ENCODE measurements at regions not wholly inside any gene's neighbourhood (a gene's known extent, or its start where the extent isn't known, plus 50 kb on each side); places are given as distances from the start of the nearest gene placed in this dataset.

DNA sequence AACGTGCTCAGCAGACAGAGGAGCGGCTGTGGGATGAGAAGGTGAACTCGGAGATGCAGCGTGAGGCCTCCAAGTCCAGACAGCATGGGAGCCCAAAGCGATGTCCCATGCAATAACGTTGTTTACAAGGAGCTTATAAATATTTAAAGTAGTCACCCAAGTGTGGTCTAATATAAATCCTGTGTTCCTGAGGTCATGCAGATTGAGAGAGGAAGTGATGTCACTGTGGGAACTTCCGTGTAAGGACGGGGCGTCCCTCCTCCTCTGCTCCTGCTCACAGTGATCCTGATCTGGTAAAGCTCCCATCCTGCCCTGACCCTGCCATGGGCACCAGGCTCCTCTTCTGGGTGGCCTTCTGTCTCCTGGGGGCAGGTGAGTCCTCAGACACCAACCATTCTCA lies 94.7 kb upstream of the PRSS58 start:
- no peak for DNase-seq

DNA sequence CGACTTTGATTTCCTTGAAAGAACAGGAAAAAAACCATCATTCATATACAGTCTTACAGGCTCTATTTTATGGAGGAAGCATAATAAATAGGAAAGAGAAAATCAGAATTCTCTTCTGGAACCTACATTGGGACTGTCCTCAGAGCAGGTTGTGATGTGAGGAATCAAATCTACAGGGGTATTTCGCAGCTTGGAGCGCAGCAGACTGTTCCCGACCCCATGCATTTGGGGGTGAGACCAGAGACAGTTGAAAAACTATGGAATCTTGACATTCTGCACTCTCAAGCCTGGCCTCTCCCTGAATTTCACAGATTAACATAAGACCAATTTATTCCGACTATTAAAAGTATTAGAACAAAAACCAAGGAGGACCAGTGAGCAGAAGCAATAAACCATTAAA lies 93.3 kb upstream of the PRSS58 start:
- DNase-seq = no peak

DNA sequence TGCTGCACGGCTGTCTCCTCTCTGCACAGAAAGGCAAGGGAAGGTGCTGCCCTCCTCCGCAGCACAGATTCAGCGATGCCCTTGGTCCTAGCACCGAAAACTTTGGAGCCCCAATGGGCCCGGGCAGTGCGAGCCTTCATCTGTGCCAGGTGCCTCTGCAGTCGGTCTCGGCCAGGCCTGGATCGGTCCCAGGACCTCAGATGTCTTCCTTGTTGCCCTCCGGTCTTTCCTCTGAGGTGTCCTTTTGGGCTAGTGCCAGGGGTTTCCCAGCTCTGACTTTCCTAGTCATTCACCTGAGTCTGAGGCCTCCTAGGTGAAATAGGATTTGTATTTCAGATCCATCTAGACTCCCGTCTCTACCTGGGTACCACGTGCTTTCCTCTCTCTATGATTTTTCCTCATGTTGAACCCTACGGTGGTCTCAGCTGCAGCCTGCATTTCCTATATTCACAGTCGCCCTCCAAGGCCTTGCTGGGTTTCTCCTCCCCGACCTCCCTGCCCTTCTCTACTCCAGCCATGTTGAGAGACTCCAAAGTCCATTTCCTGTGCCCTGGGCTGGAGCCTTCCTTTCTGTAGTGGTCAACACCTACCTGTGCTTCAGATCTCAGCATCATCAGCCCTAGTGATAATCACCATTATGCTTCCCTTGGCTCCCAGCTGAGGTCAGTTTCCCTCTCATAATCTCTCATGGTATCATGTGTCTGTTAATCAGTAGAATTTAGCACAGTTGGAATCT lies 92.0 kb upstream of the PRSS58 start:
- no peak for DNase-seq

DNA sequence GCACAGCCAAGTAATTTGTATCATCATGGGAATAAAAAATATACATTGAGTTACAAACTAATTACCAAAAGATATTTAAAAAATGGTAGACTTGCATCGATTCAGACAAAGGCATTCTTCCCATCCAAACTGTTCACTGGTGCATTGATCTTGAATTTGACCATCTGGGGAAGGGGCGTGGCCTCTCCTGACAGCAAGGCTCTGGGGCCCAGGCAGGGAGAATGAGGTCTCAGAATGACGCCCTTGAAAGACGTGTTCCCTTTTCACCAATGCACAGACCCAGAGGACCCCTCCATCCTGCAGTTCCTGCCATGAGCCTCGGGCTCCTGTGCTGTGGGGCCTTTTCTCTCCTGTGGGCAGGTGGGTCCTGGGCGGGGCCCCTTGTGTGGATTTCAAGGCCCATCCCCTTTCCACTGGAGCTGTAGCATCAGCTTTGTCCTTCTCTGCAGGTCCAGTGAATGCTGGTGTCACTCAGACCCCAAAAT lies 91.1 kb upstream of the PRSS58 start:
- no peak for DNase-seq

DNA sequence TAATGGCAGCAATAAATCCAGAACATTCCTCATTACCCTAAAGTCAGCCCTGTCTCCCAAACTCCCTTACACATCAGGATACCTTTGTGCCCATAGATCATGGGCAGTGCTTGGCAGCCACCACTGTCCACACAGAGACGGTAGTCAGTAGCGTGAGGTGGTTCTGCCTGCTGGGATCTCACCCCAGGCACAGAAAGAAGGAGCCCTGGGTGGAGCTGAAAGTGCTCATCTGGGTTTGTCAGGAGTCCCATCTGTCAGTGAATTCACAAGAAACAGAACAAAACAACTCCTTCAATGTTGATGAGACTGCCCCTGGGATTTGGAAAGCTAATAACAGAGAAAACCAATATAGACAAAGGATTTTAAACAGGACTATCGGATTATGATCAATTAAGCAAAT lies 90.2 kb upstream of the PRSS58 start:
- DNase-seq = no peak

DNA sequence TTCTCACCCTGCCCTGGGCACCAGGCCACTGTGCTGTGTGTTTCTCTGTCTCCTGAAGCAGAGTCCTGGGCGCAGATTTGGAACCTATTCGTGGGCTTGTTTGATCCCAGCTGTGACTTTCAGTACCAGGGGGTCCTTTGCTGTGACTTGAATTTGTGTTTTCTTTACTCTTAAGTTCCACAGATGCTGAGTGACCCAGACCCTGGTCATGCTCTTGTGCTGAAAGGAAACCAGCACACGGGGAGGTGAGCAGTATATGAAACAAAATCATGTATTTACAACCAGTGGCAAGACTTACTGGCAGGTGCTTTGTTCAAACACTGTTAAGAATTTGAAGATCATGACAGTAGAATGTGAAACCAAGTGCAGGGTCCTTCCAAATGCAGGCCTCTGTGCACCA lies 89.2 kb upstream of the PRSS58 start:
- no peak for DNase-seq

DNA sequence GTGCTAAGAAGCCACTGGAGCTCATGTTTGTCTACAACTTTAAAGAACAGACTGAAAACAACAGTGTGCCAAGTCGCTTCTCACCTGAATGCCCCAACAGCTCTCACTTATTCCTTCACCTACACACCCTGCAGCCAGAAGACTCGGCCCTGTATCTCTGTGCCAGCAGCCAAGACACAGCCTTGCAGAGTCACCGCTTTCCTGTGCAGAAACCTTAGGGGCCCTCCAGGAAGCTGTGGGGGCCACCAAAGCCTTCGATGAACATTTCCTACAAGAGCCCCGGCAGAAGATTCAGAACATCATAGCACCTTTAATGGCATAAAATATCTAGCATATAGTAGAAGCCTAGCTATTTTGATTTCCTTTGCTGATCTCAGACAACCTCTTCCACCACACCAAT lies 88.0 kb upstream of the PRSS58 start:
- no peak for DNase-seq

DNA sequence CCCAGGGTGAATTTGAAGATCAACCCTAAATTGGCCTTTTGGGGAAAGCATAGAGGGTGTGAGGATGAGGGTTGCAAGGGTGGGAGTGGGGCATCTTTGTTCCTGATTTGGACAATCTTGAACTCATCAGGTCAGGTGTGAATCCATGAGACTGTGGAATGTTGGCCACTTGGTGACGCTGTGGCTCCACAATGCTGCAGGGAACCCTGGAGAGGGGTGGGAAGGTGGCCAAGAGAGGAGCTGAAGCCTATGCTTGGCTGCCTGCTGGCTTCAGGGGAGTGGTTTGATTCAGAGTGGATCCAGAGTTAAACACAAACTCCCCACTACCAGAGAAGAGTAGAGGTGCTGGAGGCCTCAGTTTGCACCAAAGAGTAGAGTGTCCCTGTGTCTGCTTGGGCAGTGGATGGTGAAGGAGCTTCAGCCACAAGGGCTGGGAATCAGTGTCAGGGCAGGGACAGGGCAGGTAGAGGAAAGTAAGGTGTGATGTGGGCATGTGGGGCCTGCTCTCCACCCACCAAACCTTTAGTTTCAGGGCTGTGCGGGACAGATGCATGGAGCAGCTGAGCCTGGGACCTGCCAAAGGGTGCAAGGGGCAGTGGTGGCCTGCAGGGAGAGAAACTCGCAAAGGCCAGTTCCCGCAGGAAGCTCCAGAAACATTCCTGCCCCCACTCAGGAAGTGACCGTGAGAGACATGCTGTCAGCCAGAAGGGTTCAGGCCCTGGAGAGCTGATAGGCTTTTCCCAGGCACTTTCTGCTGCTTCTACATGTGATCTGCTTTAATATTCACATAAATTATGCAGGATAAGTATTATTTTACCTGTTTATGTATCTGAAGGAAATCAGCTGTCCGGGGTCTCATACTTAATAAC lies 81.0 kb upstream of the PRSS58 start:
- DNase-seq = no peak

DNA sequence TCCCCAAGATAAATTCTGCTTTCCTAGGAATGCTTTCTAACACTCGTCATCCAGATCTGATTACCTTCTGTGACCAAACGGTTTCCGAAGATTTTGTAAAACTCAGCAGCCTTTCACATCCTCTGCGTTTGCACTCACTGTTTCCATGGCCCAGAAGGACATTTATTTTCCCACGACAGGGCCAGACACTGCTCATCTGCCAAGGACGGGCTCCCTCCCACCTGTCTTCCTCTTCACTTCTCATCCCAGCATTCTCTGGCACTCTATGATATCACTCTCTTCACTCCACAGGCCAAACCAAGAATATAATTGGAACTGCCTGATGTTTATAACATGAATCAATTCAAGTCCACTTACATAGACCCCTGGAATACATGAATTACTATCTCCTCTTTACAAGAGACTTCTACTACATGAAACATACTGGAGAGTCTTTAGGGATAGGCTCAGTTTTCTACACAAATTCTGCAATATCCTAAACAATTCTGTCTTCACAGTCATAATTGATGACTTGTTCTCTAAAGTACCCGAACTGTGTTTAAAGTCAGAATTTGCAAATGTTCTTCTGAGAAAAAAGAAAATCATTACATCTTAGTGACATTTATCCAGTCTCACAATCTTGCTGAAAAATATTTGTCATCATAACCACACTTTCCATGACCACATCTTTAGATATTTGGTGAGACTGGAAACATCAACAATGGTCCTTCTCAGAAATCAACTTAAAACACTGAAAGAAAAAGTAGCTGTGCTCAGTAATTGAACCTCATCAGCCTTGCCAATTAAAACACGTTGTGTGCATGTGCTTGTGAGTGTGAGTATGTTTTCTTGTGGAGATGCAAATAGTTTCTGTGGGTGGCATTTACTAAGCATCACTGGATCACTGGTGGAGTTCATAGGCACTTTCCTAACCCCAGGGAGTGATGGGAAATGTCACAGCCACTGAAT lies 79.5 kb upstream of the PRSS58 start:
- no peak for DNase-seq

DNA sequence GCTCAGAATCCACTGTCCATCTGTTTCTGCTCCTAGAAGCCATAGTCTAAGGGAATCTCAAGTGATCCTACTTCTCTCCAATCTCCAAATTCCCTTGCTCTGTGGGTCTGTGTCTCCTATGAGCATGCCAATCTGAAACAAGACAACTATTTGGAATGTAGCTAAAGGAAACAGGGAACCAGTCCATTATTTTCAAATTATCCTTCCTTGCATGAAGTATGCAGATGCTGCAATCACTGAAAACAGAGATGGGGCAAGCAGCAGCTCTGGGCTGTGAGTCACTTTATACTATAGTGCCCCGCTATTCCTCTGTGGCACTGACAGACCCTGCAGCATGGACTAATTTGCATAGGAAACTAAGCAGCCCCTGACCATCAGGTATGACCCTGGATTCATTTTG lies 76.9 kb upstream of the PRSS58 start:
- no peak for DNase-seq

DNA sequence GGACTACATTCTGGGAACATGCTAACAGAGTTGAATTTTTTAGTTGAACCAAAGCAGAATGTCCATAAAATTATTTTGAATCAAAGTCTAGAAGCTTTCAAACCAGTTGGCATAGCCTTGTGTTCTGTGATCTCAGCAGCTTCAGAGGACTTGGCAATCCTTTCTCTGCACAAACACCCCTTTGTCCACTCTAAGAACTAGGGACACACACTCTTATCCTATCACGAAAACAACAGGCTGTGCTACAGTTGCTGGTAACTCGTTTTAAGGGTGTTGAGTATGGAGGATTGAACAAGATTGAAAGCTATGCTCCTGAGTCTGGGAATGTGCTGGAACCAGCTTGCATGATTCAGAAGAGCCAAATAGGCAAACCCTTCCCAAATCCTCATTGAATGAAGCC lies 76.4 kb upstream of the PRSS58 start:
- no peak for DNase-seq

DNA sequence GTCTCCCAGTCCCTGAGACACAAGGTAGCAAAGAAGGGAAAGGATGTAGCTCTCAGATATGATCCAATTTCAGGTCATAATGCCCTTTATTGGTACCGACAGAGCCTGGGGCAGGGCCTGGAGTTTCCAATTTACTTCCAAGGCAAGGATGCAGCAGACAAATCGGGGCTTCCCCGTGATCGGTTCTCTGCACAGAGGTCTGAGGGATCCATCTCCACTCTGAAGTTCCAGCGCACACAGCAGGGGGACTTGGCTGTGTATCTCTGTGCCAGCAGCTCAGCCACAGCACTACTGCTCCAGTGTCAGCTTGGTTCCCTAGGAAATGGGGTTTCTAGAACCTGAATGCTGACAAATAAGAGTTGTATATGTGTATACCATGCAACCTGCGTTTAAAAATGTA lies 74.6 kb upstream of the PRSS58 start:
- no peak for DNase-seq

DNA sequence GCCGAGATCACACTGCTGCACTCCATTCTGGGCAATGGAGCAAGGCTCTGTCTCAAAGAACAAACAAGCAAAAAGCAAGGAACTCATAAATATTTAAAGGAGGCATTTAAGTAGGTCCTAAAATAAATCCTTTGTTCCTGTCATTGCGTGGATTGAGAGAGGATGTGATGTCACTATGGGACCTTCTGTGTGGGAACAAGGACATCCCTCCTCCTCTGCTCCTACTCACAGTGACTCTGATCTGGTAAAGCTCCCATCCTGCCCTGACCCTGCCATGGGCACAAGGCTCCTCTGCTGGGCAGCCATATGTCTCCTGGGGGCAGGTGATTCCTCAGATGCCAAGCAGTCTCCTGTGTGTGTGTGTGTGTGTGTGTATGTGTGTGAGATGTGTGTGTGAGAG lies 74.1 kb upstream of the PRSS58 start:
- no peak for DNase-seq

DNA sequence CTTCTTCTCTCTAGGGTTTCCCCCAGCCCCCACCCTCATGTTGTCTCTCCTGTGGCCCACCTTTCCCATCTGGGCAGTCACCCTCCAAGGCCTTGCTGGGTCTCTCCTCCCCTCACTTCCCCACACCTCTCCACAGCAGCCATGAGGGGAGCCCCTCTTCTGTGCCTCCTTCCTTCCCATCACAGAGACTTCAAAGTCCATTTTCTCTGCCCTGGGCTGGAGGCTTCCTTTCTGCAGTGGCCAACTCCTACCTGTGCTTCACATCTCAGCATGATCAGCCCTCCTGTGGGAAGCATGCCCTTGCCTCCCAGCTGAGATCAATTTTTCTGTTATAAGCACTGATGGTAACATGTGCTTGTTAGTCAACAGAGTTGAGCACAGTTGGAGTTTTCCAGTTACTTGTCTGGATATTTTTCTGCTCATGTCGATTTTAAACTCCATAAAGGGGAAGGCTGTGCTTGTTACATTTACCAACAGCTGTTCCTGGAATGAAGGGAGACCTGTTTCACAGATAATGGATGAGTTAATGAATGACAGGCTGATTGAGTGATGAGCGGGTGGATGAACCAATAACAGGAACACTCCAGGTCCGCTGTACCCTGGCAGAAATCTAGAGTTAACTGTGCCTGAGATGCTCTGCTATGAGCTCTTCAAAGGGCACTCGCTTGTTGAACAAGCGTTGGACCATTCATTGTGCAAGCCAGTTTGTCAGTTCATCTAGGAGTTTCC lies 71.4 kb upstream of the PRSS58 start:
- no peak for DNase-seq

DNA sequence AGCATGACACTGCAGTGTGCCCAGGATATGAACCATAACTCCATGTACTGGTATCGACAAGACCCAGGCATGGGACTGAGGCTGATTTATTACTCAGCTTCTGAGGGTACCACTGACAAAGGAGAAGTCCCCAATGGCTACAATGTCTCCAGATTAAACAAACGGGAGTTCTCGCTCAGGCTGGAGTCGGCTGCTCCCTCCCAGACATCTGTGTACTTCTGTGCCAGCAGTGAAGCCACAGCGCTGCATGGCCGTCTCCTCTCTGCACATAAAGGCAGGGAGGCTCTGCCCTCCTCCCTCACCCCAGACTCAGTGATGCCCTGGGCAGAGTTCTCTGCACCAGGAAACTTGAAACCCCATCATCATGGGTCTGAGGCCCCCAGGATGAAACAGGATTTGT lies 70.7 kb upstream of the PRSS58 start:
- DNase-seq = no peak

DNA sequence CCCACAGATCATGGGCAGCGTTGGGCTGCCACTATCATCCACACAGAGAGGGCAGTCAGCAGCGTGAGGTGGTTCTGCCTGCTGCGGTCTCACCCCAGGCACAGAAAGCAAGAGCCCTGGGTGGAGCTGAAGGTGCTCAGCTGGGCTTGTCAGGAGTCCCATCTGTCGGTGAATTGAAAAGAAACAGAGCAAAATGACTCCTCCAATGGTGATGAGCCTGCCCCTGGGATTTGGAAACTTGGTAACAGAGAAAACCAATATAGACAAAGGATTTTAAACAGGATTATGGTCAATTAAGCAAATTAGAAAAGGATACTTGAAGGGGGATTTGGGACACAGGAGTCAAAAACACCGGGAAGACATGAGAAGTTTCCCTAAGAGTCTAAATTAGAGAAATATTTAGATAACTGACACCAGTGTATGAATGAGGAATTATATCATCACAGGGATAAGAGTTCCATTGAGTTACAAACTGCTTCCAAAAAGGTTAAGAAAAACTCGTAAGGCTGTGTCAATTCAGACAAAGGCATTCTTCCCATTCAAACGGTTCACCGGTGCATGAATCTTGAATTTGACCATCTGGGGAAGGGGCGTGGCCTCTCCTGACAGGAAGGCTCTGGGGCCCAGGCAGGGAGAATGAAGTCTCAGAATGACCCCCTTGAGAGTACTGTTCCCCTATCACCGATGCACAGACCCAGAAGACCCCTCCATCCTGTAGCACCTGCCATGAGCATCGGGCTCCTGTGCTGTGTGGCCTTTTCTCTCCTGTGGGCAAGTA lies 70.0 kb upstream of the PRSS58 start:
- no peak for DNase-seq

DNA sequence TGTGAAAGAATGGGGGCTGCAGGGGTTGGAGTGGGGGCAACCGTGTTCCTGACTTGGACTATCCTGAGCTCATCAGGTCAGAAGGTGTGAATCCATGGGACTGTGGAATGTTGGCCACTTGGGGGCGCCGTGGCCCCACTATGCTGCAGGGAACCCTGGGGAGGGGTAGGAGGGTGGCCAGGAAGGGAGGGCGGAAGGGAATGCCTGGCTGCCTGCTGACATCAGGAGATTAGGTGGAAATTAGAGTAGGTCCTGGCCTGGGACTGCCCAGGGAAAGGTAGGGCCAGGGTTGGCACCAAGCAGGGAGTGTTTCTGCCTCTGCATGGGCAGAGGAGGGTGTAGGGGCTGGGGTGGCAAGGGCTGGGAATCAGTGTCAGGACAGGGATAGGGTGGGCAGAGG lies 65.8 kb upstream of the PRSS58 start:
- DNase-seq = no peak

DNA sequence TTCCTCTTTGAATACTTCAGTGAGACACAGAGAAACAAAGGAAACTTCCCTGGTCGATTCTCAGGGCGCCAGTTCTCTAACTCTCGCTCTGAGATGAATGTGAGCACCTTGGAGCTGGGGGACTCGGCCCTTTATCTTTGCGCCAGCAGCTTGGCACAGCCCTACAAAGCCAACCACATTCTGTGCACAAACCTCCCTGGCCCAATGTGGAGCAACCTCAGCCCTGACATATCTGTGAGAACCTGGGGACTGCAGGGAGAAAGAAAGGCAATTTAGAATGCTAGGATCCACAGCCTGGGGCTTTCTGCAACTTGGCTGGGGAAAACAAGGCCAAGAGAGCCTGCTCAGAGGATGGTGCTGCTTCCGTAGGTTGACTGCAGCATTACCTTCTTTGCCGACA lies 63.5 kb upstream of the PRSS58 start:
- no peak for DNase-seq

DNA sequence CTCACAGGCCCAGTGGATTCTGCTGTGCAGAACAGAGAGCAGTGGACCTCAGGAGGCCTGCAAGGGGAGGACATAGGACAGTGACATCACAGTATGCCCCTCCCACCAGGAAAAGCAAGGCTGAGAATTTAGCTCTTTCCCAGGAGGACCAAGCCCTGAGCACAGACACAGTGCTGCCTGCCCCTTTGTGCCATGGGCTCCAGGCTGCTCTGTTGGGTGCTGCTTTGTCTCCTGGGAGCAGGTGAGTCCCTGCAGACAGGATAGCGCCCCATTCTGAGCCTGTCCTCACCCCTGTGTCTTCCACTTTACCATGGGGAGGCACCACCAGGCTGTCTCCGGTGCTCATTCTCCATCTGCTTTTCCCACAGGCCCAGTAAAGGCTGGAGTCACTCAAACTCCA lies 63.0 kb upstream of the PRSS58 start:
- DNase-seq = no peak

DNA sequence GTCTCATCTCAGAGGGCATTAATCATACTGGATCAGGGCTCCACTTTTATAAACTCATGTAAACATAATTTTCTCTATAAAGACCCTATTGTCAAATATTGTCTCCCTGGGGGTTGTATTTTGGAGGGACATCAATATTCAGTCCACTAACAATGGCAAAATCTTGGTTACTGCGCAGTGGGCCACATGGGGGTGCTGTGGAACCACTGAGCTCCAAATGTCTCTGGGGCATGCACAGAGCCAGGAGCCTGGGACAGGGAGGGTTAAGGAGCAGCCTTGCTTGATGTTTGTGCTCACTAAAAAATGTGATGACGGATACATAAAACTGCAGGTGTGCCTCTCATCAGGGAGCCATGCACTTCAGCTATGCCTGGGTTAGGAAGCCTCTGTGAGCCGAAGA lies 62.1 kb upstream of the PRSS58 start:
- DNase-seq = no peak

DNA sequence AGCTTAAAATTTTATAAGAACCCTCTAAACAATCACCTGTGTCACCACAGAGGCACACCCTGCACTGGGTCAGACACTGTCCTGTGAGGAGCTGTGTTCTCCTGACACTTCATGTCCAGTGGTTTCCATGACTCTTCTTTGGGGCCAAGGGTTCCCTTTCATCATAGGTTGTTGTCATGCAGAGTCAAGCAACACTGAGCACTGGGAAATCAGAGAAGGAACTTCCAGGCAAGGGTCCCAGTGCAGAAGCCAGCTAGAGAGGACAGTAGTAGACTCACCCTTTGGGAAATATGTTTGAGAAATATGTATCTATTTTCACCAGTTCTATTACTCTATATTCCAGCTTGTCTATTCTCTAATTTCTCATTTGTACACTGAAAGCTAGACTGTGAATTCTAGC lies 56.4 kb upstream of the PRSS58 start:
- DNase-seq = no peak

DNA sequence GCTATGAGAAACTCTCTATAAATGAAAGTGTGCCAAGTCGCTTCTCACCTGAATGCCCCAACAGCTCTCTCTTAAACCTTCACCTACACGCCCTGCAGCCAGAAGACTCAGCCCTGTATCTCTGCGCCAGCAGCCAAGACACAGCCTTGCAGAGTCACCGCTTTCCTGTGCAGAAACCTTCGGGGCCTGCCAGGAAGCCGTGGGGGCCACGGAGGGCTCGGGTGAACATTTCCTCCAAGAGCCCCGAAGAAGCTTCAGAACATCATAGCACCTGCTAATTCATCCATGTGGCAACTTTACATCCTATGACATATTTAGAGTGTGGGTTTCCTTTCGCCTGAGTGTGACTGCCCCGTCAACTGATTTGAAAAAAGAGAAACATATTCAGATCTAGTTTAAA lies 55.7 kb upstream of the PRSS58 start:
- DNase-seq = no peak
